A673 (cell line): ENCODE measurements at regions not wholly inside any gene's neighbourhood (a gene's known extent, or its start where the extent isn't known, plus 50 kb on each side); places are given as distances from the start of the nearest gene placed in this dataset.
A peak's percentile ranks its signal among the peaks of the same experiment; 100 is the strongest.

ENCODE experiments used
- BruUV-seq: library from RNA; stranded (reverse); fragments of 400-500 nt; replicated peaks from 2 replicates; lab custom pipeline; 2021; lab: Mats Ljungman, UMichigan
- CTCF ChIA-PET: fragments of 300-600 bp; sonication (Branson Sonifier 250); formaldehyde crosslinking; loops from one replicate; lab custom pipeline; 2022; ENCODE audit warnings: antibody characterized with exemption; lab: Charles Lee
- POLR2A ChIA-PET: fragments of 300-600 bp; sonication (Branson Sonifier 250); formaldehyde crosslinking; loops from one replicate; lab custom pipeline; 2022; ENCODE audit warnings: antibody characterized with exemption; ENCODE audit not compliant: low non-redundant PET; lab: Charles Lee
- DNase-seq: peaks from one replicate; pipeline ENCODE4 v3.0.0-alpha.2; 2015; ENCODE audit warnings: low spot score
- H3K27ac ChIP-seq: fragments of 200-600 bp; sonication (generic); 2 replicates; pipeline ENCODE4 v1.5.1; 2016; ENCODE audit warnings: mixed run types, low read depth, mild to moderate bottlenecking, mixed read lengths, antibody characterized with exemption, low read length; ENCODE audit not compliant: poor library complexity, severe bottlenecking
- H3K27me3 ChIP-seq: fragments of 200-600 bp; sonication (generic); replicated peaks from 2 replicates; pipeline ENCODE4 v1.6.1; 2017; ENCODE audit warnings: mixed run types, low read depth, mild to moderate bottlenecking, mixed read lengths, antibody characterized with exemption, low read length; ENCODE audit not compliant: insufficient read depth, poor library complexity
- H3K36me3 ChIP-seq: fragments of 200-600 bp; sonication (generic); 2 replicates; pipeline ENCODE4 v1.6.1; 2016; ENCODE audit warnings: mixed run types, mild to moderate bottlenecking, mixed read lengths, antibody characterized with exemption, low read length; ENCODE audit not compliant: insufficient read depth, poor library complexity, severe bottlenecking
- H3K4me1 ChIP-seq: fragments of 200-600 bp; sonication (generic); 2 replicates; pipeline ENCODE4 v1.6.1; 2017; ENCODE audit warnings: mixed run types, mild to moderate bottlenecking, mixed read lengths, antibody characterized with exemption, low read length; ENCODE audit not compliant: insufficient read depth, poor library complexity, severe bottlenecking
- H3K4me3 ChIP-seq: fragments of 200-600 bp; sonication (generic); 2 replicates; pipeline ENCODE4 v1.5.1; 2016; ENCODE audit warnings: low read depth, mixed run types, mild to moderate bottlenecking, mixed read lengths, low read length; ENCODE audit not compliant: poor library complexity, severe bottlenecking
- H3K9me3 ChIP-seq: fragments of 200-600 bp; sonication (generic); 2 replicates; pipeline ENCODE4 v1.6.1; 2016; ENCODE audit warnings: mixed run types, low read depth, mild to moderate bottlenecking, mixed read lengths, antibody characterized with exemption, low read length; ENCODE audit not compliant: poor library complexity, severe bottlenecking
- EZH2 ChIP-seq: fragments of 200-600 bp; sonication (generic); IDR thresholded peaks from 2 replicates; pipeline ENCODE4 v1.6.1; 2017; ENCODE audit warnings: borderline replicate concordance, low read depth, mild to moderate bottlenecking, mixed read lengths, antibody characterized with exemption, low read length; ENCODE audit not compliant: poor library complexity, severe bottlenecking
- intact Hi-C: fragments of 100-400 bp; cut with micrococcal nuclease; formaldehyde crosslinking; loops from one replicate; pipeline ENCODE4 v1.10.0; 2022; ENCODE audit not compliant: unreplicated experiment
- TF ChIP-seq, protein P1 (sequence below): fragments of 300-800, 200-600 bp; sonication (generic); conservative IDR thresholded peaks from 2 replicates; pipeline ENCODE4 v1.5.1; 2017; ENCODE audit warnings: low read depth, mild to moderate bottlenecking, antibody characterized with exemption, low read length, moderate library complexity, mixed read lengths

GRCh38 chr2:56001947-56002346 is 78.4 kb upstream of the EFEMP1 start:
- DNase-seq = no peak
- H3K27ac ChIP-seq = no peak overlapping the region
- intact Hi-C loops = no loop called here
- ChIA-PET POLR2A (no interaction called here), CTCF (no interaction called here)
- H3K4me1 ChIP-seq = no peaks in the 10 kb centered on the region
- no peaks in the 10 kb centered on the region for H3K36me3 ChIP-seq
- H3K27me3 ChIP-seq = peaks cover 58% of the 10 kb centered on the region
- TF ChIP-seq, protein P1, sequence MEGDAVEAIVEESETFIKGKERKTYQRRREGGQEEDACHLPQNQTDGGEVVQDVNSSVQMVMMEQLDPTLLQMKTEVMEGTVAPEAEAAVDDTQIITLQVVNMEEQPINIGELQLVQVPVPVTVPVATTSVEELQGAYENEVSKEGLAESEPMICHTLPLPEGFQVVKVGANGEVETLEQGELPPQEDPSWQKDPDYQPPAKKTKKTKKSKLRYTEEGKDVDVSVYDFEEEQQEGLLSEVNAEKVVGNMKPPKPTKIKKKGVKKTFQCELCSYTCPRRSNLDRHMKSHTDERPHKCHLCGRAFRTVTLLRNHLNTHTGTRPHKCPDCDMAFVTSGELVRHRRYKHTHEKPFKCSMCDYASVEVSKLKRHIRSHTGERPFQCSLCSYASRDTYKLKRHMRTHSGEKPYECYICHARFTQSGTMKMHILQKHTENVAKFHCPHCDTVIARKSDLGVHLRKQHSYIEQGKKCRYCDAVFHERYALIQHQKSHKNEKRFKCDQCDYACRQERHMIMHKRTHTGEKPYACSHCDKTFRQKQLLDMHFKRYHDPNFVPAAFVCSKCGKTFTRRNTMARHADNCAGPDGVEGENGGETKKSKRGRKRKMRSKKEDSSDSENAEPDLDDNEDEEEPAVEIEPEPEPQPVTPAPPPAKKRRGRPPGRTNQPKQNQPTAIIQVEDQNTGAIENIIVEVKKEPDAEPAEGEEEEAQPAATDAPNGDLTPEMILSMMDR = no peak
- no peak for TF ChIP-seq EZH2
- H3K9me3 ChIP-seq = no peaks in the 10 kb centered on the region
- no TSS peak for BruUV-seq
- H3K4me3 ChIP-seq = no peak overlapping the region

DNA sequence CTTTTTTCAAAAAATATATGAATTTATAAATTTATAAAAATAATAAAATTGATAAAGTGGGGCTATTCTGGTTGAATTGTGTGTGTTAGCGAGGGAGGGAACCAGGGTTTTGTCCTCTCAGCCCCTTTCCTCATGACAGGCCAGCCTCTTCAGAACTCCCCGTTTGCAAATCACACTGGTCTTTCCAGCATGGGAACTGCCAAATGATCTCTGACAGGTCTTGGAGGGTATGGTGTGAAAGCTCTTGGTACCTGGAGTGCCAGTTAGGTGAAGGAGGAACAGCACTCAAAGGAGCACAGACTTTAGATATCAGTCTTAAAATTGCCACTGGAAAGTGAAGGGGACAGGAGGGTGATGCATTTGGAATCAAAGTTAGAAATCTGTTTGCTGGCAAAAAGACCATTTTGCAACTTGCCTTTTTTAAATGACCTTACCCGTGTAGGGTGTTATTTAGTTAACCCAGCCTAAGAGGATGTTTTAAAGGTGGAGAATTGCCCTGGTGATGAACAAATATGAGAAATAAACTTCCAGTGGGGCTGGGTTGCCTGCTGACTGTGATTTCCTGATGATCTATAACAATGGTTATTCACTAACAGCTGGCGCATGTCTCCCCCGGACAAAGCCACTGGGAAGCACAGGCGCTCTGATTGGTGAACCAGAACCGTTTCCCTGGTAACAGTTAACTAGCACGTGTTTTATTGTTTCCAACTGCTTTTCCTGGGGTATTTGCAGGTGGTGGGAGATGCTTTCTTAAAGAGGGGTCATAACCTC is 85.3 kb upstream of the EFEMP1 start:
- Histone ChIP-seq H3K36me3 (no peaks in the 10 kb centered on the region), H3K27ac (no peak overlapping the region), H3K27me3 (peaks cover 15% of the 10 kb centered on the region), H3K4me3 (no peak overlapping the region), H3K4me1 (peaks cover 5% of the 10 kb centered on the region), H3K9me3 (no peaks in the 10 kb centered on the region)
- ChIA-PET POLR2A (no interaction called here), CTCF (interaction anchor here (0.5 to 1.8 kb wide), 2 partner anchors 237 to 304 kb away, joined by 3 to 5 read pairs; no protein-coding TSS in a partner anchor)
- intact Hi-C loops = loop anchor here (2.0 to 5.0 kb wide), 2 partner anchors 232 to 290 kb away; no protein-coding TSS in a partner anchor
- no peak for TF ChIP-seq EZH2
- TF ChIP-seq, protein P1 = no peak
- DNase-seq = peak; percentile 68
- BruUV-seq = no TSS peak

DNA sequence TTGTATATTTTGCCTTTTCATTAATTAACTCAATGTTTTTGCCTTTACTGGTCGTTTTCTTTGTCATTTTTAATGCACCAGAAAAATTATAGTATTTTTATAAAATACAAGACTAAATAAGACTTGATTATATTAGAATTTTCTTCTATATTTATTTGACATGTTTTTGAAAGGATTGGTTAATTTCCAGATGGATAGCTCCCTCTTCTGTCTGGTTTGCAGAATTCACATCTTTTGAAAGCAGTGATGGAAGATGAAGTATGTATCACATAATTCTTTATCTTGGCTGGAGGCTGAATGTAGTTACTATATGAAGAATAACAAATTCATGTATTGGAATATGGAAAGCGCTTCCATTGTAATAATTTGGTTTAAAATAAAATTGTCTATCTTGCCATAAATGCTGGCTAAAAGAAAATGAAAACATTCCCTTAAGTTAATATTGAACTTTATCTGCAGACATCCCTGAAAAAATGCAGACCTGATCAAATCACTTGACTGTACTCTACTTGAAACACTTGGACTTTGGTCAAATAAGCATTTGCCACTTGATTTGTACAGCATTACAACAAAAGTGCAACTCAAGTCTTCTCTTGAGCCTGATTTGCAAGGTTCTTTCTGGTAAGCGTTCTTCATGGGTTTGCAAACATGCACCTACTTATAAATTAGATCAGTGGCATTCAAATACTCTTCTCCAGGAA is 86.3 kb upstream of the EFEMP1 start:
- H3K27ac ChIP-seq = no peak overlapping the region
- intact Hi-C loops = loop anchor here (2.0 to 5.0 kb wide), 2 partner anchors 233 to 291 kb away; no protein-coding TSS in a partner anchor
- H3K4me1 ChIP-seq = peaks cover 5% of the 10 kb centered on the region
- no peaks in the 10 kb centered on the region for H3K9me3 ChIP-seq
- ChIA-PET POLR2A (interaction anchor here (0.6 to 0.7 kb wide), 2 partner anchors 16 to 17 kb away, joined by 3 to 6 read pairs; no protein-coding TSS in a partner anchor), CTCF (interaction anchor here (0.7 to 1.8 kb wide), 3 partner anchors 238 to 292 kb away, joined by 3 to 5 read pairs (median 5); no protein-coding TSS in a partner anchor)
- TF ChIP-seq, protein P1 = peak; percentile 71
- TF ChIP-seq EZH2 = no peak
- DNase-seq = peak; percentile 51
- H3K4me3 ChIP-seq = no peak overlapping the region
- no TSS peak for BruUV-seq
- H3K36me3 ChIP-seq = no peaks in the 10 kb centered on the region
- peaks cover 14% of the 10 kb centered on the region for H3K27me3 ChIP-seq
